Left colon (tissue), 2 donors: ENCODE measurements at regions not wholly inside any gene's neighbourhood (a gene's known extent, or its start where the extent isn't known, plus 50 kb on each side); places are given as distances from the start of the nearest gene placed in this dataset.
"Not testable (repeated sequence)": the region's sequence is repeated elsewhere in the genome, so short reads cannot be mapped to it uniquely, and the experiment has no call there.

Experiments
- ATAC-seq: fragments of 200-7000 bp; cut with Tn5 transposase; one replicate; pipeline ENCODE4 v1.9.1; 2020; ENCODE audit warnings: mild to moderate bottlenecking, moderate library complexity
- DNase-seq, 2 donors: peaks; one replicate each; pipeline ENCODE4 v3.0.0-alpha.2; 2020
- intact Hi-C, 2 donors: fragments of 100-400 bp; cut with DNase I in 1 of 2; cut with micrococcal nuclease in 1 of 2; formaldehyde crosslinking; loops; one replicate each; pipeline versions ENCODE4 v1.11.2 to v1.14.0; 2022; cut with DNase I, micrococcal nuclease
- donor health status: DM: no; HTN: no; CAD: no.
- donor health status: DM: yes; HTN: yes; CAD: no.

GRCh38 chr5:60493372-60493771, 206.6 kb downstream of the DEPDC1B start:
- no peak for ATAC-seq
- intact Hi-C loops = no loop called here

GRCh38 chr5:60492958-60493357, 207.0 kb downstream of the DEPDC1B start:
- no peak for DNase-seq
- no peak for ATAC-seq
- intact Hi-C loops = no loop called here

More at GRCh38 chr5:60493372-60493771, 206.6 kb downstream of the DEPDC1B start:
- no peak for DNase-seq

GRCh38 chr5:60492358-60492757, 207.6 kb downstream of the DEPDC1B start:
- ATAC-seq, DNase-seq, intact Hi-C loops: not testable (repeated sequence)

- ATAC-seq (no peak), DNase-seq (no peak)
- intact Hi-C loops = no loop called here
Measured at GRCh38 chr5:60490597-60491166, 209.3 kb downstream of the DEPDC1B start.

GRCh38 chr5:60489856-60490255, 210.1 kb downstream of the DEPDC1B start:
- ATAC-seq = no peak
- intact Hi-C loops = no loop called here
- DNase-seq = no peak

GRCh38 chr5:60489377-60489776, 210.6 kb downstream of the DEPDC1B start:
- ATAC-seq (no peak), DNase-seq (no peak)
- intact Hi-C loops = no loop called here

GRCh38 chr5:60488466-60489130, 211.4 kb downstream of the DEPDC1B start:
- intact Hi-C loops = no loop called here
- ATAC-seq (no peak), DNase-seq (no peak)

- DNase-seq (peak; percentile 36 to 42), ATAC-seq (peak; percentile 97)
- intact Hi-C loops = no loop called here
Measured at GRCh38 chr5:60487885-60488442, 212.0 kb downstream of the DEPDC1B start.

GRCh38 chr5:60487476-60487875, 212.5 kb downstream of the DEPDC1B start:
- ATAC-seq = peak; percentile 58

GRCh38 chr5:60485361-60485760, 214.6 kb downstream of the DEPDC1B start:
- DNase-seq (no peak), ATAC-seq (no peak)
- intact Hi-C loops = no loop called here

More at GRCh38 chr5:60487476-60487875, 212.5 kb downstream of the DEPDC1B start:
- intact Hi-C loops = no loop called here
- DNase-seq = no peak

- intact Hi-C loops = no loop called here
- ATAC-seq (no peak), DNase-seq (no peak)
Measured at GRCh38 chr5:60483050-60483449, 216.9 kb downstream of the DEPDC1B start.

- no peak for DNase-seq
- peak; percentile 75 for ATAC-seq
- intact Hi-C loops = no loop called here
Measured at GRCh38 chr5:60482301-60482700, 217.7 kb downstream of the DEPDC1B start.

GRCh38 chr5:60479542-60479941, 220.4 kb downstream of the DEPDC1B start:
- intact Hi-C loops = no loop called here
- DNase-seq (no peak), ATAC-seq (no peak)

- intact Hi-C loops = no loop called here
- DNase-seq (no peak), ATAC-seq (no peak)
Measured at GRCh38 chr5:60477849-60478248, 222.1 kb downstream of the DEPDC1B start.

- intact Hi-C loops = no loop called here
- DNase-seq = no peak
- no peak for ATAC-seq
Measured at GRCh38 chr5:60473654-60474053, 226.3 kb downstream of the DEPDC1B start.

GRCh38 chr5:60473027-60473426, 226.9 kb downstream of the DEPDC1B start:
- intact Hi-C loops, DNase-seq, ATAC-seq: not testable (repeated sequence)

GRCh38 chr5:60470881-60471280, 229.1 kb downstream of the DEPDC1B start:
- ATAC-seq = no peak
- intact Hi-C loops = no loop called here
- DNase-seq = no peak

- no peak for DNase-seq
- intact Hi-C loops = no loop called here
- ATAC-seq = no peak
Measured at GRCh38 chr5:60469286-60469685, 230.7 kb downstream of the DEPDC1B start.

- DNase-seq (no peak), ATAC-seq (peak; percentile 57)
- intact Hi-C loops = no loop called here
Measured at GRCh38 chr5:60463179-60463868, 236.6 kb downstream of the DEPDC1B start.

- ATAC-seq (no peak), DNase-seq (no peak)
- intact Hi-C loops = no loop called here
Measured at GRCh38 chr5:60458666-60459065, 241.3 kb downstream of the DEPDC1B start.
